ENCODE measurements at regions not wholly inside any gene's neighbourhood (a gene's known extent, or its start where the extent isn't known, plus 50 kb on each side); places are given as distances from the start of the nearest gene placed in this dataset.
"Not testable (repeated sequence)": the region's sequence is repeated elsewhere in the genome, so short reads cannot be mapped to it uniquely, and the experiment has no call there.

- DNase-seq (ENCODE audit: insufficient read length, low spot score): no peak
- no peak for FAIRE-seq
These were observed 113.0 kb upstream of the FSIP2 start for GRCh38 chr2:185625604-185626003.

- FAIRE-seq: no peak
These were observed 109.6 kb upstream of the FSIP2 start for GRCh38 chr2:185628985-185629384.

GRCh38 chr2:185633621-185634020 is 105.0 kb upstream of the FSIP2 start:
- FAIRE-seq: no peak

More at GRCh38 chr2:185628985-185629384, 109.6 kb upstream of the FSIP2 start:
- no peak for DNase-seq (ENCODE audit: insufficient read length, low spot score)

GRCh38 chr2:185638771-185639170 is 99.8 kb upstream of the FSIP2 start:
- FAIRE-seq (no peak), DNase-seq (ENCODE audit: insufficient read length, low spot score) (no peak)

More at GRCh38 chr2:185633621-185634020, 105.0 kb upstream of the FSIP2 start:
- DNase-seq (ENCODE audit: insufficient read length, low spot score): no peak

GRCh38 chr2:185640588-185640987 is 98.0 kb upstream of the FSIP2 start:
- DNase-seq (ENCODE audit: insufficient read length, low spot score): no peak
- FAIRE-seq: no peak

- no peak for DNase-seq (ENCODE audit: insufficient read length, low spot score)
- FAIRE-seq: no peak
These were observed 95.2 kb upstream of the FSIP2 start for GRCh38 chr2:185643434-185643833.

- DNase-seq (ENCODE audit: insufficient read length, low spot score) (no peak), FAIRE-seq (no peak)
These were observed 93.8 kb upstream of the FSIP2 start for GRCh38 chr2:185644828-185645227.

- no peak for FAIRE-seq
These were observed 93.1 kb upstream of the FSIP2 start for GRCh38 chr2:185645529-185645928.

GRCh38 chr2:185658750-185659149 is 79.9 kb upstream of the FSIP2 start:
- DNase-seq (ENCODE audit: insufficient read length, low spot score) (no peak), FAIRE-seq (no peak)

More at GRCh38 chr2:185645529-185645928, 93.1 kb upstream of the FSIP2 start:
- no peak for DNase-seq (ENCODE audit: insufficient read length, low spot score)

- no peak for DNase-seq (ENCODE audit: insufficient read length, low spot score)
- no peak for FAIRE-seq
These were observed 74.8 kb upstream of the FSIP2 start for GRCh38 chr2:185663811-185664210.

- DNase-seq (ENCODE audit: insufficient read length, low spot score) (no peak), FAIRE-seq (no peak)
These were observed 74.2 kb upstream of the FSIP2 start for GRCh38 chr2:185664384-185664783.

- FAIRE-seq (no peak), DNase-seq (ENCODE audit: insufficient read length, low spot score) (no peak)
These were observed 73.3 kb upstream of the FSIP2 start for GRCh38 chr2:185665251-185665814.

- FAIRE-seq (no peak), DNase-seq (ENCODE audit: insufficient read length, low spot score) (no peak)
These were observed 71.2 kb upstream of the FSIP2 start for GRCh38 chr2:185667452-185667851.

- FAIRE-seq (no peak), DNase-seq (ENCODE audit: insufficient read length, low spot score) (no peak)
These were observed 69.9 kb upstream of the FSIP2 start for GRCh38 chr2:185668710-185669109.

GRCh38 chr2:185674232-185674631 is 64.4 kb upstream of the FSIP2 start:
- FAIRE-seq (no peak), DNase-seq (ENCODE audit: insufficient read length, low spot score) (no peak)

- no peak for DNase-seq (ENCODE audit: insufficient read length, low spot score)
- no peak for FAIRE-seq
These were observed 62.3 kb upstream of the FSIP2 start for GRCh38 chr2:185676316-185676715.

GRCh38 chr2:185687001-185687400 is 51.6 kb upstream of the FSIP2 start:
- not testable (repeated sequence) for FAIRE-seq

GRCh38 chr2:185687967-185688366 is 50.6 kb upstream of the FSIP2 start:
- DNase-seq (ENCODE audit: insufficient read length, low spot score): no peak
- no peak for FAIRE-seq

More at GRCh38 chr2:185687001-185687400, 51.6 kb upstream of the FSIP2 start:
- DNase-seq (ENCODE audit: insufficient read length, low spot score): not testable (repeated sequence)
